OCI-LY3 (cell line): ENCODE measurements at regions not wholly inside any gene's neighbourhood (a gene's known extent, or its start where the extent isn't known, plus 50 kb on each side); places are given as distances from the start of the nearest gene placed in this dataset.

Experiments
- H2AFZ ChIP-seq: fragments of 200-600, 300-600 bp; shearing (Covaris generic); 2 replicates; pipeline ENCODE4 v1.6.0; 2014; ENCODE audit warnings: antibody characterized with exemption, low read depth, low read length
- H3K27ac ChIP-seq: fragments of 200-600, 300-600 bp; sonication (generic); 2 replicates; pipeline ENCODE4 v1.5.1; 2014; ENCODE audit warnings: mild to moderate bottlenecking, low read length, moderate library complexity, mixed read lengths
- H3K27me3 ChIP-seq: fragments of 200-600, 300-600 bp; sonication (generic); 2 replicates; pipeline ENCODE4 v1.6.1; 2014; ENCODE audit warnings: low read depth, low read length, mixed read lengths
- H3K36me3 ChIP-seq: fragments of 200-600, 300-600 bp; sonication (generic); replicated peaks from 2 replicates; pipeline ENCODE3; 2014; ENCODE audit warnings: low read depth, low read length, mixed read lengths
- H3K4me1 ChIP-seq: fragments of 300-600, 200-600 bp; sonication (generic); 2 replicates; pipeline ENCODE4 v1.6.1; 2014; ENCODE audit warnings: low read length, mixed read lengths
- H3K4me2 ChIP-seq: fragments of 200-600, 300-600 bp; sonication (generic); 2 replicates; pipeline ENCODE4 v1.6.1; 2014; ENCODE audit warnings: low read length, mixed read lengths
- H3K4me3 ChIP-seq: fragments of 300-600, 200-600 bp; sonication (generic); 2 replicates; pipeline ENCODE4 v1.5.1; 2014; ENCODE audit warnings: antibody characterized with exemption, mild to moderate bottlenecking, low read length, moderate library complexity
- H3K79me2 ChIP-seq: fragments of 300-600, 200-600 bp; shearing (Covaris generic); 2 replicates; pipeline ENCODE4 v1.6.1; 2014; ENCODE audit warnings: mild to moderate bottlenecking, low read length, mixed read lengths
- H3K9ac ChIP-seq: fragments of 300-600, 200-600 bp; shearing (Covaris generic); 2 replicates; pipeline ENCODE4 v1.6.0; 2014; ENCODE audit warnings: mild to moderate bottlenecking, low read length, moderate library complexity
- H3K9me3 ChIP-seq: fragments of 200-600, 300-600 bp; shearing (Covaris generic); 2 replicates; pipeline ENCODE4 v1.6.1; 2014; ENCODE audit warnings: low read length, mixed read lengths; ENCODE audit not compliant: insufficient read depth
- H4K20me1 ChIP-seq: fragments of 200-600, 300-600 bp; sonication (generic); 2 replicates; pipeline ENCODE4 v1.6.1; 2016; ENCODE audit warnings: low read length, mixed read lengths; ENCODE audit not compliant: insufficient read depth
- EZH2phosphoT487 ChIP-seq: fragments of 200-600 bp; shearing (Covaris generic); IDR thresholded peaks from 2 replicates; pipeline ENCODE4 v1.6.1; 2018; ENCODE audit warnings: antibody characterized with exemption, mixed run types, low read depth
- TF ChIP-seq, protein P1 (sequence below): fragments of 200-600, 300-600 bp; sonication (generic); IDR thresholded peaks from 2 replicates; pipeline ENCODE4 v1.5.1; 2014; ENCODE audit warnings: antibody characterized with exemption, low read length, low read depth

DNA sequence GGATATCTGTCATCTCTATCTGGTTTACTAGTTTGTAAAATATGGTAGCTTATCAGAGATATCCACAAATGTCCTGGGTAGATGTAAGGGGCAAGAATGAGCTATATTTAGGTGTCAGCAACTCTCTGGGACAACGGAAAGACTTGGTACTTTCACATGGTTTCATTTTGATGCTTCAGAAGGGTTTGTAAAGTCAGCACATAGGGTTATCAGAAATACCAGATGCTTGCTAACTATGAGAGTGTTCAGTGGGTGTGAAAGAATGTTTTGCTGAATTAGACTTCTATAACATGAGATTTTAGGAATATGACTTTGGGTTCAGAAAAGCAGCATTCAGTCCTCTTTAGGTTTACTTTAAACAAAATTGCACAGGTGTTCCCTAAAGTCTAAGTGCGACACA is 466.5 kb upstream of the PDZRN3 start:
- no peaks in the 10 kb centered on the region for H4K20me1 ChIP-seq
- no peaks in the 10 kb centered on the region for H3K4me1 ChIP-seq
- H3K36me3 ChIP-seq, result no peaks in the 10 kb centered on the region
- no peak overlapping the region for H3K4me3 ChIP-seq
- no peak overlapping the region for H3K9ac ChIP-seq
- H3K4me2 ChIP-seq, result no peak overlapping the region
- H3K9me3 ChIP-seq, result no peaks in the 10 kb centered on the region
- H2AFZ ChIP-seq, result no peak overlapping the region
- no peaks in the 10 kb centered on the region for H3K79me2 ChIP-seq
- H3K27ac ChIP-seq, result no peak overlapping the region
- no peaks in the 10 kb centered on the region for H3K27me3 ChIP-seq
- no peak for TF ChIP-seq EZH2phosphoT487

DNA sequence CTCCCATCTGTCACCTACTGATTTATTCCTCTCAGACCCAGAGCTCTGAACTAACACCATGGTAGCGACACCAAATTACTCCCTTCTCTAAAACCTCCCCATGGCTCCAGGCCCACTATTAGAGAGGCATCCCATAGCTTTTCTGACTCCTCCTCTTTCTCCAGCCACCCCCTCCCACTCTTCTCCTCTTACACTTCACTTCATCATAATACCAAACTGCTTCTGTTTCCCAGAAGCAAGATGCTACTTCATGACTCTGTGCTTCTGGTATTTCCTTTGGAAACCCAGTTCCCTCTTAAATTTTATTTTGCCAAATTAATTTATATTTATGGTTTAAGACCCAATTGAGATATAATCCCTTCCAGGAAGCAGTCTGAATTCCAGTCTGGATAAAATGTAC is 465.1 kb upstream of the PDZRN3 start:
- no peaks in the 10 kb centered on the region for H3K9me3 ChIP-seq
- TF ChIP-seq EZH2phosphoT487, result no peak
- TF ChIP-seq, protein P1, sequence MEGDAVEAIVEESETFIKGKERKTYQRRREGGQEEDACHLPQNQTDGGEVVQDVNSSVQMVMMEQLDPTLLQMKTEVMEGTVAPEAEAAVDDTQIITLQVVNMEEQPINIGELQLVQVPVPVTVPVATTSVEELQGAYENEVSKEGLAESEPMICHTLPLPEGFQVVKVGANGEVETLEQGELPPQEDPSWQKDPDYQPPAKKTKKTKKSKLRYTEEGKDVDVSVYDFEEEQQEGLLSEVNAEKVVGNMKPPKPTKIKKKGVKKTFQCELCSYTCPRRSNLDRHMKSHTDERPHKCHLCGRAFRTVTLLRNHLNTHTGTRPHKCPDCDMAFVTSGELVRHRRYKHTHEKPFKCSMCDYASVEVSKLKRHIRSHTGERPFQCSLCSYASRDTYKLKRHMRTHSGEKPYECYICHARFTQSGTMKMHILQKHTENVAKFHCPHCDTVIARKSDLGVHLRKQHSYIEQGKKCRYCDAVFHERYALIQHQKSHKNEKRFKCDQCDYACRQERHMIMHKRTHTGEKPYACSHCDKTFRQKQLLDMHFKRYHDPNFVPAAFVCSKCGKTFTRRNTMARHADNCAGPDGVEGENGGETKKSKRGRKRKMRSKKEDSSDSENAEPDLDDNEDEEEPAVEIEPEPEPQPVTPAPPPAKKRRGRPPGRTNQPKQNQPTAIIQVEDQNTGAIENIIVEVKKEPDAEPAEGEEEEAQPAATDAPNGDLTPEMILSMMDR, result no peak
- H3K9ac ChIP-seq, result no peak overlapping the region
- no peaks in the 10 kb centered on the region for H3K4me1 ChIP-seq
- H3K27ac ChIP-seq, result no peak overlapping the region
- H3K36me3 ChIP-seq, result no peaks in the 10 kb centered on the region
- H2AFZ ChIP-seq, result no peak overlapping the region
- no peak overlapping the region for H3K4me3 ChIP-seq
- no peak overlapping the region for H3K4me2 ChIP-seq
- no peaks in the 10 kb centered on the region for H3K79me2 ChIP-seq
- H3K27me3 ChIP-seq, result no peaks in the 10 kb centered on the region
- H4K20me1 ChIP-seq, result no peaks in the 10 kb centered on the region

DNA sequence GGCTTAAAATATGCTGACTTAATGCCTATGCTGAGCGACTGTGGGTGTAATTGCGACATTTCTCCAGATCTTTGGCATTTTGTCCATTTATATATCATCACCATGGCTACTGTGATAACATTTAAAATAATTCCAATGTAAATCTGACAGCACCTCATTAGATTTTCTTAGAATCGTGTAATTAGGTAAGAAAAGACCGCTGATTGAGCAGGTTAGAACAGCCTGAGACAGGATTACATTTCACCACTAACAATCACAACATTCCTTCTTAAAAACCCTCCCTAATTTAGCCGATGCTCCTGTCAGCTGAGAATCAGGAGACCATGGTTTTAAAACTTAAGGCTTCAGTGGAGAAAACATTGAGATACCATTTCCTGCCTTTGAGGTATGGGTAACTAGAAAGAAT is 455.3 kb upstream of the PDZRN3 start:
- H3K4me2 ChIP-seq, result no peak overlapping the region
- H3K4me3 ChIP-seq, result no peak overlapping the region
- no peaks in the 10 kb centered on the region for H3K27me3 ChIP-seq
- H3K9ac ChIP-seq, result no peak overlapping the region
- no peaks in the 10 kb centered on the region for H3K9me3 ChIP-seq
- H2AFZ ChIP-seq, result no peak overlapping the region
- TF ChIP-seq, protein P1, result no peak
- no peak for TF ChIP-seq EZH2phosphoT487
- no peak overlapping the region for H3K27ac ChIP-seq
- H3K4me1 ChIP-seq, result no peaks in the 10 kb centered on the region
- H4K20me1 ChIP-seq, result no peaks in the 10 kb centered on the region
- H3K36me3 ChIP-seq, result no peaks in the 10 kb centered on the region
- no peaks in the 10 kb centered on the region for H3K79me2 ChIP-seq

DNA sequence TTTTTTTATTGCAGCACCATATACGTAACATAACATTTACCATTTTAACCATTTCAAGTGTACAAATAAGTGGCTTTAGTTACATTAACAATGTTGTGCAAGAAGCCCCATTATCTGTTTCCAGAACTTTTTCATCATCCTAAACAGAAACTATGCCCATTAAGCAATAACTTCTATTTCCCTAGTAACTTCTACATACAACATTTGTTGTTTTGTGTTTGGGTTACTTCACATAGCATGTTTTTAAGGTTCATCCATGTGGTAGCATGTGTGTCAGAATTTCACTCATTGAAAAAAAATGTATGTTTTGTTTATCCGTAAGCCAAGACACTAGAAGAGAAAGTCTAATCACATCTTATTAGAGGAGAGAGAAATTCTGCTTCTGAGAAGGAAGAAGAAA is 450.5 kb upstream of the PDZRN3 start:
- Histone ChIP-seq H3K4me2 (no peak overlapping the region), H2AFZ (no peak overlapping the region), H3K9ac (no peak overlapping the region), H3K27me3 (no peaks in the 10 kb centered on the region), H3K36me3 (no peaks in the 10 kb centered on the region), H3K4me3 (no peak overlapping the region), H3K9me3 (no peaks in the 10 kb centered on the region), H4K20me1 (no peaks in the 10 kb centered on the region), H3K27ac (no peak overlapping the region), H3K79me2 (no peaks in the 10 kb centered on the region), H3K4me1 (no peaks in the 10 kb centered on the region)
- TF ChIP-seq, protein P1, result no peak
- no peak for TF ChIP-seq EZH2phosphoT487

DNA sequence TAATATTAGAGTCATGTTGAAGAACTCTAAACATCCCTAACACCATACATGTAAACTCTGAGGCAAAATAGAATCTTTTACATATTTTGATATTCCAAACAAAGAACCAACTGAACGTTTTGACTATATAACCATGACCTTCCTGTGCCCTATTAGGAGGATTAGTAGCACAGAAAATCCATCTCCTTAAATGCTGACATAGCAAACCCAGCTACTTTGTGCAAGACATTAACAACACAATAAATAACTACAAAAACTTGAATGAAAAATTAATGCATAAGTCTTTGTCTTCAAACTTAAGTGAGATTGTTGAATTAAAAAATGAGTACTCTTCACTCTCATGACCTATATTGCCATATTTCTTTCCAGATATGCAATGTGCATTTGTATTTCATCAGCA is 450.0 kb upstream of the PDZRN3 start:
- Histone ChIP-seq H4K20me1 (no peaks in the 10 kb centered on the region), H3K9me3 (no peaks in the 10 kb centered on the region), H3K36me3 (no peaks in the 10 kb centered on the region), H3K27ac (no peak overlapping the region), H3K4me3 (no peak overlapping the region), H3K4me1 (no peaks in the 10 kb centered on the region), H3K27me3 (no peaks in the 10 kb centered on the region), H3K9ac (no peak overlapping the region), H3K79me2 (no peaks in the 10 kb centered on the region), H3K4me2 (no peak overlapping the region), H2AFZ (no peak overlapping the region)
- TF ChIP-seq, protein P1, result no peak
- TF ChIP-seq EZH2phosphoT487, result no peak
